ENCODE measurements at regions not wholly inside any gene's neighbourhood (a gene's known extent, or its start where the extent isn't known, plus 50 kb on each side); places are given as distances from the start of the nearest gene placed in this dataset.

- H3K4me3 ChIP-seq (ENCODE audit: extremely low read depth in 1 of 4, insufficient read depth in 2 of 4, low read depth in 3 of 4, low read length in 4 of 4) = no peak overlapping the region
- H3K23me2 ChIP-seq (ENCODE audit: low read depth, low read length) = no peaks in the 10 kb centered on the region
- H3K4me2 ChIP-seq (ENCODE audit: insufficient read depth in 1 of 2, low read depth in 2 of 2, low read length in 2 of 2) = no peak overlapping the region
- DNase-seq (ENCODE audit: low read depth in 1 of 2, low spot score in 2 of 2) (no peak), FAIRE-seq (no peak)
- no peak overlapping the region for H3K9ac ChIP-seq (replicated peaks in 1 of 4; ENCODE audit: extremely low read depth in 1 of 4, low read depth in 3 of 4, low read length in 3 of 4)
- no peak overlapping the region for H4K5ac ChIP-seq (ENCODE audit: insufficient read length, low read depth, low read length)
- no peak overlapping the region for H3K14ac ChIP-seq (ENCODE audit: insufficient read length)
- H2BK15ac ChIP-seq (ENCODE audit: low read length) = no peak overlapping the region
- no peak for TF ChIP-seq SAP30 (IDR thresholded peaks at IDR 0.05; ENCODE audit: insufficient read depth, insufficient replicate concordance, low read length)
- TF ChIP-seq CREB1 (IDR thresholded peaks at IDR 0.05) = no peak
- no peak for TF ChIP-seq CBX5 (IDR thresholded peaks at IDR 0.05; ENCODE audit: low read depth, low read length)
- no peak overlapping the region for H2BK12ac ChIP-seq (ENCODE audit: low read depth, low read length)
- no peaks in the 10 kb centered on the region for H3K79me2 ChIP-seq (ENCODE audit: control insufficient read depth in 1 of 2, insufficient read depth in 2 of 2, low read length in 2 of 2)
- no peak overlapping the region for H2AFZ ChIP-seq (ENCODE audit: low read length)
- no peaks in the 10 kb centered on the region for H3K27me3 ChIP-seq (replicated peaks in 1 of 4; ENCODE audit: control insufficient read depth in 3 of 4, extremely low read depth in 1 of 4, insufficient read depth in 3 of 4, low read length in 3 of 4)
- no peak overlapping the region for H2BK120ac ChIP-seq (replicated peaks; ENCODE audit: low read depth, low read length)
- H3K23ac ChIP-seq (ENCODE audit: insufficient read length) = no peak overlapping the region
- H3K9me3 ChIP-seq (ENCODE audit: insufficient read depth in 2 of 2, low read depth in 1 of 2, low read length in 1 of 2) = peaks cover 0 to 1% of the 10 kb centered on the region in 2 experiments; a peak in 1 of 4 replicates
- H3K27ac ChIP-seq (ENCODE audit: low read depth, low read length) = no peak overlapping the region
- POLR2A ChIA-PET (ENCODE audit: partially characterized antibody) = no interaction called here
- no peaks in the 10 kb centered on the region for H3K4me1 ChIP-seq (replicated peaks in 1 of 4; ENCODE audit: control insufficient read depth in 3 of 4, insufficient read depth in 4 of 4, low read length in 3 of 4)
- WGBS, 2 experiments (ENCODE audit: extremely low coverage in 1 of 2, insufficient coverage in 1 of 2, insufficient read length in 1 of 2, insufficient replicate concordance in 2 of 2, low coverage in 1 of 2, low lambda C conversion rate in 2 of 2, missing lambda C conversion rate in 1 of 2) = 84% methylated on average over 3 of the region's 3 CpGs; no CpG with 5 or more reads in 1 of the 2 experiments
- no peak overlapping the region for H3K4ac ChIP-seq (replicated peaks; ENCODE audit: insufficient read length, low read depth, low read length)
- H2BK20ac ChIP-seq (ENCODE audit: low read length) = no peak overlapping the region
- H4K20me1 ChIP-seq (replicated peaks in 1 of 2; ENCODE audit: control insufficient read depth in 1 of 2, insufficient read depth in 2 of 2, low read length in 2 of 2) = no peaks in the 10 kb centered on the region
- no peaks in the 10 kb centered on the region; the same call in 1 of the 2 replicates for H3K79me1 ChIP-seq (ENCODE audit: low read depth, low read length)
- CTCF ChIA-PET (ENCODE audit: partially characterized antibody) = interaction anchor here (0.7 to 1.3 kb wide), 2 partner anchors 11 to 21 kb away, joined by 3 read pairs; no protein-coding TSS in a partner anchor
- H4K91ac ChIP-seq (replicated peaks; ENCODE audit: insufficient read length, low read length) = no peak overlapping the region
- no peak overlapping the region for H3K56ac ChIP-seq (replicated peaks; ENCODE audit: insufficient read length, low read depth, low read length)
- H3K18ac ChIP-seq (ENCODE audit: extremely low read depth, low read length) = no peak overlapping the region
- no peak overlapping the region for H2AK5ac ChIP-seq (ENCODE audit: low read depth, low read length)
- H2BK5ac ChIP-seq (ENCODE audit: low read depth, low read length) = no peak overlapping the region
- H4K8ac ChIP-seq (ENCODE audit: extremely low read depth, insufficient read depth, low read length) = no peak overlapping the region
- 0 out of 8 replicates have a peak, but pooled peaks cover 0 to 5% (median 0%) of the 10 kb centered on the region in 4 experiments for H3K36me3 ChIP-seq (ENCODE audit: control insufficient read depth in 2 of 4, insufficient read depth in 4 of 4, low read length in 3 of 4)
These were observed 225.7 kb downstream of the SIPA1L2 start for GRCh38 chr1:232404227-232404626.

Data from H1 (cell line).